ENCODE measurements at regions not wholly inside any gene's neighbourhood (a gene's known extent, or its start where the extent isn't known, plus 50 kb on each side); places are given as distances from the start of the nearest gene placed in this dataset.

GRCh38 chr14:71650187-71650755, 282.0 kb upstream of the RGS6 start:
- TF ChIP-seq ZNF274 (IDR thresholded peaks at IDR 0.05; ENCODE audit: low read depth, low read length), result no peak
- TF ChIP-seq YY1 (IDR thresholded peaks at IDR 0.05; ENCODE audit: insufficient read depth, insufficient read length), result no peak
- TF ChIP-seq SUZ12 (IDR thresholded peaks at IDR 0.05; ENCODE audit: extremely low read depth, insufficient read depth, insufficient read length), result no peak
- H3K27me3 ChIP-seq (ENCODE audit: insufficient read depth, insufficient read length), result no peaks in the 10 kb centered on the region
- no peak overlapping the region for H3K4me3 ChIP-seq (ENCODE audit: insufficient read length, low read depth)
- H3K9me3 ChIP-seq (ENCODE audit: insufficient read depth, low read length), result no peaks in the 10 kb centered on the region
- no peak for DNase-seq (ENCODE audit: low read depth, low spot score)
- no peaks in the 10 kb centered on the region for H3K4me1 ChIP-seq (ENCODE audit: insufficient read depth, insufficient read length)
- H3K9ac ChIP-seq (ENCODE audit: insufficient read length, low read depth), result no peak overlapping the region
- no peaks in the 10 kb centered on the region for H3K36me3 ChIP-seq (ENCODE audit: insufficient read depth, insufficient read length, low read length)

- Histone ChIP-seq H3K4me3 (ENCODE audit: insufficient read length, low read depth) (no peak overlapping the region), H3K4me1 (ENCODE audit: insufficient read depth, insufficient read length) (no peaks in the 10 kb centered on the region), H3K9me3 (ENCODE audit: insufficient read depth, low read length) (no peaks in the 10 kb centered on the region), H3K36me3 (ENCODE audit: insufficient read depth, insufficient read length, low read length) (no peaks in the 10 kb centered on the region), H3K27me3 (ENCODE audit: insufficient read depth, insufficient read length) (no peaks in the 10 kb centered on the region), H3K9ac (ENCODE audit: insufficient read length, low read depth) (no peak overlapping the region)
- TF ChIP-seq SUZ12 (IDR thresholded peaks at IDR 0.05; ENCODE audit: extremely low read depth, insufficient read depth, insufficient read length) (no peak), YY1 (IDR thresholded peaks at IDR 0.05; ENCODE audit: insufficient read depth, insufficient read length) (no peak), ZNF274 (IDR thresholded peaks at IDR 0.05; ENCODE audit: low read depth, low read length) (no peak)
- no peak for DNase-seq (ENCODE audit: low read depth, low spot score)
Measured at GRCh38 chr14:71651228-71651627, 281.0 kb upstream of the RGS6 start.

GRCh38 chr14:71652368-71652767, 279.9 kb upstream of the RGS6 start:
- no peak for DNase-seq (ENCODE audit: low read depth, low spot score)
- no peak overlapping the region for H3K4me3 ChIP-seq (ENCODE audit: insufficient read length, low read depth)
- H3K27me3 ChIP-seq (ENCODE audit: insufficient read depth, insufficient read length), result no peaks in the 10 kb centered on the region
- H3K9ac ChIP-seq (ENCODE audit: insufficient read length, low read depth), result no peak overlapping the region
- no peaks in the 10 kb centered on the region for H3K4me1 ChIP-seq (ENCODE audit: insufficient read depth, insufficient read length)
- TF ChIP-seq SUZ12 (IDR thresholded peaks at IDR 0.05; ENCODE audit: extremely low read depth, insufficient read depth, insufficient read length), result no peak
- no peak for TF ChIP-seq YY1 (IDR thresholded peaks at IDR 0.05; ENCODE audit: insufficient read depth, insufficient read length)
- TF ChIP-seq ZNF274 (IDR thresholded peaks at IDR 0.05; ENCODE audit: low read depth, low read length), result no peak
- no peaks in the 10 kb centered on the region for H3K9me3 ChIP-seq (ENCODE audit: insufficient read depth, low read length)
- H3K36me3 ChIP-seq (ENCODE audit: insufficient read depth, insufficient read length, low read length), result no peaks in the 10 kb centered on the region

GRCh38 chr14:71654810-71655209, 277.4 kb upstream of the RGS6 start:
- TF ChIP-seq YY1 (IDR thresholded peaks at IDR 0.05; ENCODE audit: insufficient read depth, insufficient read length) (no peak), ZNF274 (IDR thresholded peaks at IDR 0.05; ENCODE audit: low read depth, low read length) (no peak), SUZ12 (IDR thresholded peaks at IDR 0.05; ENCODE audit: extremely low read depth, insufficient read depth, insufficient read length) (no peak)
- H3K4me3 ChIP-seq (ENCODE audit: insufficient read length, low read depth), result no peak overlapping the region
- no peak for DNase-seq (ENCODE audit: low read depth, low spot score)
- no peaks in the 10 kb centered on the region for H3K27me3 ChIP-seq (ENCODE audit: insufficient read depth, insufficient read length)
- H3K9me3 ChIP-seq (ENCODE audit: insufficient read depth, low read length), result no peaks in the 10 kb centered on the region
- H3K9ac ChIP-seq (ENCODE audit: insufficient read length, low read depth), result no peak overlapping the region
- no peaks in the 10 kb centered on the region for H3K36me3 ChIP-seq (ENCODE audit: insufficient read depth, insufficient read length, low read length)
- H3K4me1 ChIP-seq (ENCODE audit: insufficient read depth, insufficient read length), result no peaks in the 10 kb centered on the region

DNA sequence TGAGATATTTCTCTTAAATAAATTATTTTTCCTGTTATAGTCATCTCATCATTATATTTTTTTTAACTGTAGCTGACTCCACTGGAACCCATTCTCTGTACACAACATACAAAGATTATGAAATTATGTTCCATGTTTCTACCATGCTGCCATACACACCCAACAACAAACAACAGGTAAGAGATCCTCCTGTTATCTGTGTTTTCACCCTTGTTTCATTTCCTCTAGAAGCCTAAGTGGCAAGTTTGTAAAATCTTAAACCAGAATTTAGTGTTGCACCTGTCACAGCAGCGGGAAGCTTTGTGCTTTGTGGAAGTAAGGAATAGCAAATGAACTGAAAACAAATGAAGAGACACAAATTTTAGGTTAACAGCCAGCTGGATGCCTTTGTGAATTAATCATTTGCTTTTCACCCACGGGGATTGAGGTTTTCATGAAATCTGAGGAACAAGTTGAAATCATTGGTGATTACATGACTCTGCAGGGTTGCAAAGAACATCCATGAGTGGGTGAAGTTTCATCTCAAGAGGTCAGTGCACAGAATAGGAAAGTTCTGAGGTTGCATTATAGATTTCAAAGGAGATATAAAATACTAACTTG, 273.9 kb upstream of the RGS6 start:
- H3K36me3 ChIP-seq (ENCODE audit: insufficient read depth, insufficient read length, low read length), result peaks cover 9% of the 10 kb centered on the region
- no peaks in the 10 kb centered on the region for H3K27me3 ChIP-seq (ENCODE audit: insufficient read depth, insufficient read length)

DNA sequence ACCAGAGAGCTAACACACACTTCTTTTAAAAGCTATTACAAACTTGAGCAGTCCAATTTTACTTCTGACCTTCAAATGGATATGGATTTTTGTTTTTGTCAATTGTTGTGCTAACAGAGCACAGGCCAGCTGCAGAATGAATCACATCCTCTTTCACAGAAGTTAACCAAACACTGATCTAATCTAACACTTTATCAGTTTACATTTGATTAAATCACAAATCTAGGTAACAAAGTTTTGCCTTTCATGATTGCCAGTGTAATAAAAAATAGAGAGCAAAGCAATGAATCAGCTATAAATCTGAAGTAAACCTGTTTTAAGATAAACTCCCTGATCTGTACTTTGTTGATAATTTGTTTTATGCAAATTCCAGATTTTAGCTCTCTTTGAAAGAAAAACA, 273.1 kb upstream of the RGS6 start:
- TF ChIP-seq YY1 (IDR thresholded peaks at IDR 0.05; ENCODE audit: insufficient read depth, insufficient read length), result no peak
- TF ChIP-seq ZNF274 (IDR thresholded peaks at IDR 0.05; ENCODE audit: low read depth, low read length), result no peak
- TF ChIP-seq SUZ12 (IDR thresholded peaks at IDR 0.05; ENCODE audit: extremely low read depth, insufficient read depth, insufficient read length), result no peak
- no peak overlapping the region for H3K9ac ChIP-seq (ENCODE audit: insufficient read length, low read depth)
- peaks cover 9% of the 10 kb centered on the region for H3K36me3 ChIP-seq (ENCODE audit: insufficient read depth, insufficient read length, low read length)
- H3K4me1 ChIP-seq (ENCODE audit: insufficient read depth, insufficient read length), result no peaks in the 10 kb centered on the region
- no peak for DNase-seq (ENCODE audit: low read depth, low spot score)
- no peaks in the 10 kb centered on the region for H3K27me3 ChIP-seq (ENCODE audit: insufficient read depth, insufficient read length)
- no peaks in the 10 kb centered on the region for H3K9me3 ChIP-seq (ENCODE audit: insufficient read depth, low read length)
- H3K4me3 ChIP-seq (ENCODE audit: insufficient read length, low read depth), result no peak overlapping the region

More for the DNA sequence above, 273.9 kb upstream of the RGS6 start:
- H3K9me3 ChIP-seq (ENCODE audit: insufficient read depth, low read length), result no peaks in the 10 kb centered on the region
- no peak for DNase-seq (ENCODE audit: low read depth, low spot score)
- H3K4me1 ChIP-seq (ENCODE audit: insufficient read depth, insufficient read length), result no peaks in the 10 kb centered on the region
- H3K4me3 ChIP-seq (ENCODE audit: insufficient read length, low read depth), result no peak overlapping the region
- TF ChIP-seq ZNF274 (IDR thresholded peaks at IDR 0.05; ENCODE audit: low read depth, low read length) (no peak), YY1 (IDR thresholded peaks at IDR 0.05; ENCODE audit: insufficient read depth, insufficient read length) (no peak), SUZ12 (IDR thresholded peaks at IDR 0.05; ENCODE audit: extremely low read depth, insufficient read depth, insufficient read length) (no peak)
- no peak overlapping the region for H3K9ac ChIP-seq (ENCODE audit: insufficient read length, low read depth)

- H3K4me3 ChIP-seq (ENCODE audit: insufficient read length, low read depth), result no peak overlapping the region
- H3K4me1 ChIP-seq (ENCODE audit: insufficient read depth, insufficient read length), result no peaks in the 10 kb centered on the region
- TF ChIP-seq ZNF274 (IDR thresholded peaks at IDR 0.05; ENCODE audit: low read depth, low read length) (no peak), SUZ12 (IDR thresholded peaks at IDR 0.05; ENCODE audit: extremely low read depth, insufficient read depth, insufficient read length) (no peak), YY1 (IDR thresholded peaks at IDR 0.05; ENCODE audit: insufficient read depth, insufficient read length) (no peak)
- no peak for DNase-seq (ENCODE audit: low read depth, low spot score)
- no peaks in the 10 kb centered on the region for H3K27me3 ChIP-seq (ENCODE audit: insufficient read depth, insufficient read length)
- H3K9ac ChIP-seq (ENCODE audit: insufficient read length, low read depth), result no peak overlapping the region
- no peaks in the 10 kb centered on the region for H3K9me3 ChIP-seq (ENCODE audit: insufficient read depth, low read length)
- H3K36me3 ChIP-seq (ENCODE audit: insufficient read depth, insufficient read length, low read length), result peaks cover 9% of the 10 kb centered on the region
Measured at GRCh38 chr14:71661441-71661840, 270.8 kb upstream of the RGS6 start.
